OCI-LY7 (cell line): ENCODE measurements at regions not wholly inside any gene's neighbourhood (a gene's known extent, or its start where the extent isn't known, plus 50 kb on each side); places are given as distances from the start of the nearest gene placed in this dataset.

Experiments used
- BruUV-seq: library from RNA; stranded (reverse); fragments of 400-500 nt; replicated peaks from 2 replicates; lab custom pipeline; 2021; lab: Mats Ljungman, UMichigan
- CTCF ChIA-PET: fragments of 300-600 bp; sonication (Branson Sonifier 250); formaldehyde crosslinking; loops from one replicate; lab custom pipeline; 2022; ENCODE audit warnings: antibody characterized with exemption; ENCODE audit not compliant: unreplicated experiment; lab: Charles Lee
- POLR2A ChIA-PET: fragments of 300-600 bp; sonication (Branson Sonifier 250); formaldehyde crosslinking; loops from one replicate; lab custom pipeline; 2022; ENCODE audit warnings: antibody characterized with exemption; lab: Charles Lee
- DNase-seq: peaks from one replicate; pipeline ENCODE4 v3.0.0-alpha.2; 2015; ENCODE audit warnings: low spot score
- H2AFZ ChIP-seq: fragments of 200-600 bp; sonication (generic), shearing (Covaris generic); 2 replicates; pipeline ENCODE4 v1.6.1; 2014; ENCODE audit warnings: mild to moderate bottlenecking, antibody characterized with exemption, low read length, moderate library complexity
- H3K27ac ChIP-seq: fragments of 200-600 bp; sonication (generic); 2 replicates; pipeline ENCODE4 v1.5.1; 2014; ENCODE audit warnings: mixed run types, low read depth, mild to moderate bottlenecking, moderate library complexity, low read length, inconsistent platforms; ENCODE audit not compliant: poor library complexity, severe bottlenecking
- H3K36me3 ChIP-seq: fragments of 200-600 bp; sonication (generic); 2 replicates; pipeline ENCODE4 v1.6.1; 2014; ENCODE audit warnings: mild to moderate bottlenecking, antibody characterized with exemption, low read length, moderate library complexity, mixed read lengths; ENCODE audit not compliant: insufficient read depth
- H3K4me1 ChIP-seq: fragments of 200-600 bp; sonication (generic); 2 replicates; pipeline ENCODE4 v1.5.1; 2014; ENCODE audit warnings: mild to moderate bottlenecking, low read length; ENCODE audit not compliant: insufficient read depth, poor library complexity, severe bottlenecking
- H3K4me2 ChIP-seq: fragments of 200-600 bp; sonication (generic); 2 replicates; pipeline ENCODE4 v1.6.1; 2014; ENCODE audit warnings: mild to moderate bottlenecking, low read length
- H3K4me3 ChIP-seq: fragments of 200-600 bp; sonication (generic); 2 replicates; pipeline ENCODE4 v1.5.1; 2014; ENCODE audit warnings: mild to moderate bottlenecking, low read depth, low read length; ENCODE audit not compliant: poor library complexity, severe bottlenecking
- H3K79me2 ChIP-seq: fragments of 200-600 bp; sonication (generic); 2 replicates; pipeline ENCODE4 v1.6.1; 2016; ENCODE audit warnings: low read depth, mild to moderate bottlenecking, low read length, moderate library complexity, mixed read lengths; ENCODE audit not compliant: insufficient read depth
- H3K9me2 ChIP-seq: fragments of 200-600 bp; sonication (generic); 2 replicates; pipeline ENCODE4 v1.6.1; 2016; ENCODE audit warnings: mild to moderate bottlenecking, low read length, mixed read lengths; ENCODE audit not compliant: insufficient read depth
- H3K9me3 ChIP-seq: fragments of 200-600 bp; sonication (generic); 2 replicates; pipeline ENCODE4 v1.6.1; 2014; ENCODE audit warnings: mild to moderate bottlenecking, mixed run types, low read length, mixed read lengths
- H4K20me1 ChIP-seq: fragments of 200-600 bp; sonication (generic); 2 replicates; pipeline ENCODE4 v1.6.1; 2014; ENCODE audit warnings: mild to moderate bottlenecking, antibody characterized with exemption, low read length, moderate library complexity, mixed read lengths; ENCODE audit not compliant: insufficient read depth
- EZH2phosphoT487 ChIP-seq: fragments of 200-600 bp; sonication (generic); IDR thresholded peaks from 2 replicates; pipeline ENCODE4 v1.6.1; 2018; ENCODE audit warnings: low read depth, borderline replicate concordance, mild to moderate bottlenecking, mixed run types, antibody characterized with exemption, low read length, moderate library complexity, mixed read lengths
- intact Hi-C: fragments of 100-400 bp; cut with micrococcal nuclease; formaldehyde crosslinking; loops from one replicate; pipeline ENCODE4 v1.10.0; 2022; ENCODE audit not compliant: unreplicated experiment
- TF ChIP-seq, protein P1 (sequence below): fragments of 200-600 bp; sonication (generic); conservative IDR thresholded peaks from 2 replicates; pipeline ENCODE4 v1.5.1; 2014; ENCODE audit warnings: mild to moderate bottlenecking, antibody characterized with exemption, low read length, moderate library complexity, mixed read lengths

DNA sequence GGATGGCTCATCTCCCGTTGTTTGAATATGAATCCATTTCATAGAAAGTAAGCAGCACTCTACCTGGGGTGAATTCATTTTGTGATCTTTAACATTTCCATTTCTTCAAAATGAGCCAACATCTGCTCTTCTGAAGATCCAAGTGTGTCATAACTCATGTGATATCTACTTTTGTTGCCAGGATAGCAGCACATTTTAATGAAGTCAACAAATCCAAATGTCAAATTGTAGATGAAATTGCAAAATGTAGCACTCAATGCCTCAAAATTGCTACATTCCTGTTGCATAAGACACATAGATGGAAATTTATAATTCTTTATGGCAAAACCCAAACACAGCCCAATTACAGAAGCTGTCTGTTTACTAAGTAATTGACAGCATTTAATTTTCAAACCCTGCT, 360.7 kb downstream of the TMX3 start:
- no peaks in the 10 kb centered on the region for H3K36me3 ChIP-seq
- no peak overlapping the region for H2AFZ ChIP-seq
- POLR2A ChIA-PET, result no interaction called here
- H3K4me1 ChIP-seq, result no peaks in the 10 kb centered on the region
- H4K20me1 ChIP-seq, result no peaks in the 10 kb centered on the region
- DNase-seq, result no peak
- H3K4me2 ChIP-seq, result no peak overlapping the region
- H3K9me3 ChIP-seq, result no peaks in the 10 kb centered on the region
- no peaks in the 10 kb centered on the region for H3K79me2 ChIP-seq
- intact Hi-C loops, result no loop called here
- H3K4me3 ChIP-seq, result no peak overlapping the region
- BruUV-seq, result no TSS peak
- H3K9me2 ChIP-seq, result no peaks in the 10 kb centered on the region
- CTCF ChIA-PET, result no interaction called here
- no peak overlapping the region for H3K27ac ChIP-seq
- TF ChIP-seq EZH2phosphoT487, result no peak
- TF ChIP-seq, protein P1, sequence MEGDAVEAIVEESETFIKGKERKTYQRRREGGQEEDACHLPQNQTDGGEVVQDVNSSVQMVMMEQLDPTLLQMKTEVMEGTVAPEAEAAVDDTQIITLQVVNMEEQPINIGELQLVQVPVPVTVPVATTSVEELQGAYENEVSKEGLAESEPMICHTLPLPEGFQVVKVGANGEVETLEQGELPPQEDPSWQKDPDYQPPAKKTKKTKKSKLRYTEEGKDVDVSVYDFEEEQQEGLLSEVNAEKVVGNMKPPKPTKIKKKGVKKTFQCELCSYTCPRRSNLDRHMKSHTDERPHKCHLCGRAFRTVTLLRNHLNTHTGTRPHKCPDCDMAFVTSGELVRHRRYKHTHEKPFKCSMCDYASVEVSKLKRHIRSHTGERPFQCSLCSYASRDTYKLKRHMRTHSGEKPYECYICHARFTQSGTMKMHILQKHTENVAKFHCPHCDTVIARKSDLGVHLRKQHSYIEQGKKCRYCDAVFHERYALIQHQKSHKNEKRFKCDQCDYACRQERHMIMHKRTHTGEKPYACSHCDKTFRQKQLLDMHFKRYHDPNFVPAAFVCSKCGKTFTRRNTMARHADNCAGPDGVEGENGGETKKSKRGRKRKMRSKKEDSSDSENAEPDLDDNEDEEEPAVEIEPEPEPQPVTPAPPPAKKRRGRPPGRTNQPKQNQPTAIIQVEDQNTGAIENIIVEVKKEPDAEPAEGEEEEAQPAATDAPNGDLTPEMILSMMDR, result no peak

DNA sequence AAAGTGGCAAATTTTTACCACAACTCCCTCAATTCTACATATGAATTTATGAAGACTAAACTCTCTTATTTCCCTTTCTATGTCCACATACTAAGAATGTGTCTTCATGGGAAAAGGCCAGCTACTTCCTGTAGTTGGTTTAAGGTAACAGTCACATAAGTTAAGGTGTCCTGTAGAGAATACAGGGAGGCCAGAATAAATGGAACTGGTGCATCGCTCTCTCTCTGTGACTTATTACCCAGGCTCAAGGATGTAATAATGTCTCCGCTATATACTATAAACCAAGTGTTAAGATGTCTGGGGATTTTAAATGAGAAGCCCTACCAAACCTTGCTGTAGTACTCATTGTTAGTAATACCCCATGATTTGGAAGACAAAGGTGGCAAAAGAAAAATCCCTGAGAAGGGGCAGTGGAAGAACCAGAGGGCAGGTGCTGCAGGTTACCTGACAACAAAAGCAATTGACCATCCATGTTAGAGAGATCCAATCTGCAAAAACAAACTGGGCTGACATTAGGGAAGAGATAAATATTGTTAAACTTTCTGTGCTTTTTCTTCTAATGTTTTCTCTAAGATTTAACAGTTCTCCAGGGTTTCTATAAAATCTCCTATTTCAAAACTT, 372.8 kb downstream of the TMX3 start:
- Histone ChIP-seq H3K4me3 (no peak overlapping the region), H3K9me3 (no peaks in the 10 kb centered on the region), H3K36me3 (no peaks in the 10 kb centered on the region), H3K27ac (no peak overlapping the region), H3K9me2 (no peaks in the 10 kb centered on the region), H3K4me2 (no peak overlapping the region), H3K79me2 (no peaks in the 10 kb centered on the region), H2AFZ (no peak overlapping the region), H3K4me1 (no peaks in the 10 kb centered on the region), H4K20me1 (no peaks in the 10 kb centered on the region)
- no peak for TF ChIP-seq EZH2phosphoT487
- TF ChIP-seq, protein P1, result no peak
- ChIA-PET POLR2A (no interaction called here), CTCF (no interaction called here)
- no TSS peak for BruUV-seq
- intact Hi-C loops, result no loop called here
- no peak for DNase-seq

DNA sequence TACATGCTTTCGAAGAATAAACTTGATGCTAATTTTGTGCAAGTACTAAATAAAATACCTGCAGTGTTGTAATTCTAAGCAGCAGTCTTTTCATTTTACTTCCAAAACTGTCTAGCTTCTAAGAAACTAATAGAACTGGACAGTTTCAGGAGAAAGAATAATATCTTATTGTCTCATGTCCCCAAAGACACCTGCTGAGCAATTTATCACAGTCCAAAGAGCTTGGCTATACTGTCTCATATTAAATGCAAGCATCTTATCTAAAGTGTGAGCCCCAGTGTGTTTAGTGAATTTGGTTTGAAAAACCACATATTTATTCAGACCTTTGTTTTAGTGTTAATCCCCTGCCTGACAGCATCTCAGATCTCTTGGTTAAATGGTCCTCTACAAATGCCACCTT, 374.3 kb downstream of the TMX3 start:
- no peak for DNase-seq
- no peak overlapping the region for H3K4me2 ChIP-seq
- ChIA-PET CTCF (no interaction called here), POLR2A (no interaction called here)
- intact Hi-C loops, result no loop called here
- H3K4me3 ChIP-seq, result no peak overlapping the region
- H4K20me1 ChIP-seq, result no peaks in the 10 kb centered on the region
- no peak overlapping the region for H2AFZ ChIP-seq
- no peaks in the 10 kb centered on the region for H3K4me1 ChIP-seq
- BruUV-seq, result no TSS peak
- H3K36me3 ChIP-seq, result no peaks in the 10 kb centered on the region
- no peaks in the 10 kb centered on the region for H3K9me3 ChIP-seq
- no peaks in the 10 kb centered on the region for H3K9me2 ChIP-seq
- no peak overlapping the region for H3K27ac ChIP-seq
- no peak for TF ChIP-seq EZH2phosphoT487
- TF ChIP-seq, protein P1, result no peak
- no peaks in the 10 kb centered on the region for H3K79me2 ChIP-seq
